GM12891 (cell line): ENCODE measurements at regions not wholly inside any gene's neighbourhood (a gene's known extent, or its start where the extent isn't known, plus 50 kb on each side); places are given as distances from the start of the nearest gene placed in this dataset.
"Not testable (repeated sequence)": the region's sequence is repeated elsewhere in the genome, so short reads cannot be mapped to it uniquely, and the experiment has no call there.

Experiments
- DNase-seq: peaks from one replicate; pipeline ENCODE4 v3.0.0; 2011; ENCODE audit warnings: low spot score; ENCODE audit not compliant: insufficient read length
- FAIRE-seq: peaks from 2 replicates; lab custom pipeline; 2011; peaks lifted over from hg19 to GRCh38; lab: Jason Lieb, UNC
- PAX5 ChIP-seq: IDR thresholded peaks from 2 replicates; pipeline ENCODE4 v1.6.1; 2011; ENCODE audit warnings: low read length, moderate library complexity, mild to moderate bottlenecking; ENCODE audit not compliant: insufficient read depth, severe bottlenecking
- POLR2A ChIP-seq: IDR thresholded peaks from 2 replicates; pipeline ENCODE4 v1.6.1; 2011; ENCODE audit warnings: low read depth, low read length, control low read depth
- POLR2AphosphoS5 ChIP-seq: IDR thresholded peaks from 2 replicates; pipeline ENCODE4 v1.6.1; 2011; ENCODE audit warnings: low read depth, low read length, control low read depth
- POU2F2 ChIP-seq: IDR thresholded peaks from 2 replicates; pipeline ENCODE4 v1.6.1; 2011; ENCODE audit warnings: low read depth, mild to moderate bottlenecking, control low read depth, low read length, moderate library complexity
- SPI1 ChIP-seq: IDR thresholded peaks from 2 replicates; pipeline ENCODE4 v1.6.1; 2011; ENCODE audit warnings: low read depth, low read length, control low read depth
- TAF1 ChIP-seq: IDR thresholded peaks from 2 replicates; pipeline ENCODE4 v1.6.1; 2011; ENCODE audit warnings: low read depth, low read length, control low read depth

DNA sequence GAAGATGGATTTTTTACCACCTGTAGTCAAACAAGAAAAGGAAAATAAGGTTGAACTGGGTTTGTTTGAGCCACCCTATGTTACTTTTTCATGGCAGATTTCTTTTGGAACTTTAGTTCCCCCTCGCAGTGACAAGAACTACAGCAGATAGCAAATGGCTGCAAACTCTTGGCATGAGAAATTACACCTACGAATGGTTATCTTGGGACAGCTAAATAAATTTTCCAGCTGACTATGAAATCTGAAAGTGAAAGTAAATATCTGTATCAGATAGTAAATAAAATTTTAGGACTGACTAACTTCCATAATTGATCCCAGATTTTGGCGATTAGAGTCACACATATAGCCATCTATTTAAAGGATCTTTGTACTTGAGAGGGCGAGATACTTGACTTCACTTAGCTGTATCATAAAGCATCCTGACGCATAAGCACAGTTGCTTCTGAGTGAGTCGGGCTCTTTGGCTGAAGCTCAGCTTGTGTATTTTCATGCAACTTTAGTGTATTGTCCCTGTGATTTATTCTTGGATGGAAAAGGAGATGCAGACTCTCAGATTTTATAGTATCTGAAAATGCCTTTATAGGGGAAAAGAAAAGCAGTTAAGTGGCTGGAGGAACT lies 125.3 kb upstream of the B3GAT2 start:
- DNase-seq: no peak
- no peak for TF ChIP-seq PAX5
- TF ChIP-seq POU2F2: no peak
- no peak for TF ChIP-seq POLR2A
- no peak for TF ChIP-seq POLR2AphosphoS5
- no peak for TF ChIP-seq SPI1
- TF ChIP-seq TAF1: no peak
- FAIRE-seq: no peak

DNA sequence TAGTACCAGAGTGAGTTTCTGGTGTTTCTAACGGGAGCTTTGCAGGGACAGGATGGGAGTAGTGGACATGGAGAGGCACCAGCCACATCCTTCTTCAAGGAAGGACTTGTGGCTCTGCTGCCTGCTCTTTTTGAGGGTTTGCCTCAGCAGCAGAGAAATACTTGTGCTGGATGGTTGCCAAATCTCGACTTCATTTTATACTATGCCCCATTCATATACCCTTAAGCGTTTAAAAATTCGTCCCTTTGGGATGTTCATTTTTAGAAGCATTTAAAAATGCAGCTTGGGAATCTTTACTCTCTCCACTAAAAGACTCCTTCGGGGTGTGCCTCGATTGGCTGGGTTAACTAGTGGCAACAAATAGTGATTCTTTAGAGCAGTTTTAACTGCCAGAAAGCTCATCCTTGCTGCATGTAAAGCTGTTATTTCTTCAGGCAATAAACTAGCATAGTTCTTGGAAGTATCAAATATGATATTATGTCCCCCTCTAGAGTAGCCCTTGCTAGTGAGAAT lies 126.5 kb upstream of the B3GAT2 start:
- DNase-seq: no peak
- no peak for FAIRE-seq
- no peak for TF ChIP-seq PAX5
- no peak for TF ChIP-seq POU2F2
- TF ChIP-seq POLR2A: no peak
- TF ChIP-seq POLR2AphosphoS5: no peak
- no peak for TF ChIP-seq TAF1
- no peak for TF ChIP-seq SPI1

DNA sequence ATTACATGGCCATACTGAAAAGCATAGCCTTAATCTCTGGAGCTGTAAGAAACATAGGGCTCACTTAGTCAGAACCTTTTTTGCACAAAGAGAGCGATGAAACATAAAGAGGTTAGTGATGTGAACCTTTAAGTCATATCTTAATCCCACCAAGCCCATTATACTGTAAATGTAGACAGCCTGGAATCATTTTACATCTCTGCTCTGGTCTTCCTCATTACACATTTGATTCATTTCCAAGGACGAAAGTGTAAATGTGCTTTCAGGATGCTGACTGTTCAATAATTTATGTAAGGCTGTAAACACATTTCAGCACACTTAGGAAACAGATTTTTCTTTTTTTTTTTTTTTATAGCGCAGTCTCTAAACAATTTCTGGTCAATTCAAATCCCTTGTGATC lies 131.3 kb upstream of the B3GAT2 start:
- TF ChIP-seq POLR2AphosphoS5 (no peak), TAF1 (no peak), POLR2A (no peak), SPI1 (no peak), POU2F2 (no peak)
- FAIRE-seq (no peak), DNase-seq (no peak)

DNA sequence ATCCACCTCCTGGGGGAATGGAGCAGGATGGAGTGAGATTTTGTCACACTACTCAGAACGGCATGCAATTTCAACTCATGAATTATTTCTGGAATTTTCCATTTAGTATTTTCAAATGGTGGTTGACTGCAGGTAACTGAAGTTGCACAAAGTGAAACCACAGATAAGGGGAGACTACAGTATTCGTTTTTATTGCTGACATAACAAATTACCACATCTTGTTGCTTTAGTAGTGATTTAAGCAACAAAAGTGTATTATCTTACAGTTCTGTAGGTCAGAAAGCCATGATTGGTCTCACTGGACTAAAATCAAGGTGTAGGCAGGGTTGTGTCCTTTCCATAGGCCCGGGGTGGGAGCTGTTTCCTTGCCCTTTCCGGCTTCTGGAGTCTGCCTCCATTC lies 133.4 kb upstream of the B3GAT2 start:
- FAIRE-seq: no peak
- TF ChIP-seq POLR2AphosphoS5 (no peak), PAX5 (no peak), SPI1 (no peak), POU2F2 (no peak), POLR2A (no peak), TAF1 (no peak)
- DNase-seq: no peak

DNA sequence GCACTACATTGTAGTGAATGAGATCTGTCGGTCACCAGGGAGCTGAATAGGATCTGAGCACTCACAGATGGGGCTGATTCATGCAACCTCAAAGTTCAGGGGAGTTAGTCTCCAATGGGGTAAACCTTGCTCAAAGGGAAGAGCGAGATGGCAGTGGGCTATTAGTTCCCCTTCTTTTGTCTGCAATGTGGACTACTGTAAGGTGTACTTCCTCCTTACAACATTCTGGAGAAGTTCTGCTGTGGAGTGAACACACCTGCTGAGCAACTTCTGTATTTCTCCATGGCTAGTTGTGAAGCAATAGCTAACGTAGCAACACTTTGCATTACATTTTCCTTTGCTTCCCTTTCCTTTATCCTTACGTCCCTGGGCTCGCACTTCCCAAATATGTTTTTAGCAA lies 134.3 kb upstream of the B3GAT2 start:
- TF ChIP-seq POLR2AphosphoS5 (no peak), PAX5 (no peak), POU2F2 (no peak), POLR2A (no peak)
- FAIRE-seq (no peak), DNase-seq (no peak)

DNA sequence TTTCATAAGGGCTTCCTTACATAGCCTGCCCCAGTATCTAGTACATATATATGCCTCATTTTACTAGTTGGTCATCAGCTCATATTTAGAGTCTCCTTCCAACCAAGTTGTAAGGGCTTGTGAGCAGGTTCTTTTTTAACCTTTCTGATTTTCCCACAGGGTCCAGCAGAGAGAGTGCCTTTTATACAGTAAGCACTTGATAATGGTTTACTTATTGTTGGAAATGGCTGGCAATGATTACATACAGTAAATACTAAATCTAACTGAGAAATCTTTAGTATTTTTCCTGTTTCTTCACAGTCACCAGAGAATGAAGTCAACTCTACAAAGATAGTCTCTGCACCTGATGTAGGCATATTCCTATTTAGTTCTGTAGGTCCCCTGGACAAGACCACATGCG lies 135.1 kb upstream of the B3GAT2 start:
- DNase-seq (no peak), FAIRE-seq (no peak)
- TF ChIP-seq POLR2A: no peak
- TF ChIP-seq SPI1: no peak
- no peak for TF ChIP-seq PAX5
- TF ChIP-seq TAF1: no peak
- no peak for TF ChIP-seq POU2F2
- TF ChIP-seq POLR2AphosphoS5: no peak

DNA sequence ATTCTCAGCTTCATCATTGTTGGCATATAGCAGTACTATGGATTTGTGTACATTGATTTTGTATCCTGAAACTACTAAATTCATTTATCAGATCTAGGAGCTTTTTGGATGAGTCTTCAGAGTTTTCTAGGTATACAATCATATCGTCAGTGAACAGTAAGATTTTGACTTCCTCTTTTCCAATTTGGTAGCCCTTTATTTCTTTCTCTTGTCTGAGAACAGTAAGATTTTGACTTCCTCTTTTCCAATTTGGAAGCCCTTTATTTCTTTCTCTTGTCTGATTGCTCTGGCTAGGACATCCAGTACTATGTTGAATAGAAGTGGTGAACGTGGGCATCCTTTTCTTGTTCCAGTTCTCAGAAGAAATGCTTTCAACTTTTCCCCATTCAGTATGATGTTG lies 140.4 kb upstream of the B3GAT2 start:
- TF ChIP-seq SPI1: peak; percentile 1; the same call in 1 of the 2 replicates
- not testable (repeated sequence) for FAIRE-seq, DNase-seq

DNA sequence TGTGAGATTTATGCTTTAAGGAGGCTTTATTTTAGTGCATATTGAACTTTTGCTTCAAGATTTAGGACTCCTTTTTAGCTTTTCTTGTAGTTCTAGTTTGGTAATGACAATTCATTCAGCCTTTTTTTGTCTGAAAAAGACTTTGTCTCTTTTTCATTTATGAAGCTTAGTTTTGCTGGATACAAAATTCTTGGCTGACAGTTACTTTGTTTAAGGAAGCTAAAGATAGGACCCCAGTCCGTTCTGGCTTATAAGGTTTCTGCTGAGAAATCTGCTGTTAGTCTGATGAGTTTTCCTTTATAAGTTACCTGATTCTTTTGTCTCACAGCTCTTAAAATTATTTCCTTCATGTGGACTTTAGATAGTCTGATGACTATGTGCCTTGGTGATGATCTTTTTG lies 142.8 kb upstream of the B3GAT2 start:
- TF ChIP-seq POLR2A (no peak), PAX5 (no peak), TAF1 (no peak), POLR2AphosphoS5 (no peak), POU2F2 (no peak), SPI1 (no peak)
- DNase-seq (no peak), FAIRE-seq (no peak)

DNA sequence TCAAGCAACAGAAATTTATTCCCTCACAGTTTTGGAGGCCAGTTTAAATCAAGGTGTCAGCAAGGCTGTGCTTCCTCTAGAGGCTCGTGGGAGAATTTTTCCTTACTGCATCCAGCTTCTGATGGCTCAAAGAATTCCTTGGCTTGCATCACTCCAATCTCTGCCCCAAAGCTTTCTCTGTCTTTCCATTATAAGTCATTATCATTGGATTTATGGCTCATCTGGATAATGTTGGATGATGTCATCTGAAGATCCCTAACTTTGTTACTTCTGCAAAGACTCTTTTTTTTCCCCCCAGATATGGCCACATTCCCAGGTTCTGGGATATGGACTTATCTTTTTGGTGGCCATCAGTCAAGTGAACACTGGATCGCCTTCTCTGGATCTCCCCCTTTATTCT lies 146.3 kb upstream of the B3GAT2 start:
- no peak for TF ChIP-seq POLR2A
- no peak for FAIRE-seq
- no peak for DNase-seq

DNA sequence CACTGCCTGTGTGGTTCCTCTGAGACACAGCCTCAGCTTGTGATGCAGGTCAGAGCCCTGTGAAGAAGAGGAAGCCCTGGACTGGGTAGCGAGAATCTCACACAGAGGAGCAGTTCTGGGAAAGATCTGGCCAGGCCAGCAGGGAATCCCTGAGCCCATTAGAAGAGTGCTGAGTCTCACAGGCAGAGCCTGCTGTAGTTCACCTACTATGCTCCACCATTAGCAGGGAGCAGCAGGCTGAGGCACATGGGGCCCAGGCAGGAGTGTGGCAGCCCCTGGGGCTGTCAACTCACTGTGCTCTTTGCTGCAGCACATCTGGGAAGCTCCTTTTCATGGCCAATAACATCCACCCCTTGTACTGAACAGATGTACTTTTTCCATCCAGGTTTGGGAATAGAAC lies 146.8 kb upstream of the B3GAT2 start:
- TF ChIP-seq POU2F2 (no peak), POLR2AphosphoS5 (no peak), POLR2A (no peak), TAF1 (no peak), PAX5 (no peak), SPI1 (no peak)
- no peak for FAIRE-seq
- no peak for DNase-seq

DNA sequence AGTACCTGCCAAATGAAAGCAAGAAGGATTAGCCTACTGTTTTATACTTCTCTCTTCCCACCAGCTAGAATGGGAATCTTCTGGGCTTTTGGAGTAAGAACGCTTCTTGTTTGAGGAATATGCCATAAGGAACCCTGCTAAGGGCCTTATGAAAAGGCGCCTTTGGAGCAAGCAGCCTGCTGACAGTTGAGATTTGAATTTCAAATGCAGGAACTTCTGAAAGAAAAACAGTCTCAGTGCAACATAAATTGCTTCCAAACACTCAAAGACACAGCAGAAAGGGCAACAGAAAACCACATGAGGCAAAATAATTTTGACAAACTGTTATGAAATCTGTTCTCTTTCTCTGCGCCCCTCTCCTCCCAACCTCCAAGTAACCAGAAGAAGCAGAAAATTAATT lies 149.4 kb upstream of the B3GAT2 start:
- no peak for TF ChIP-seq POLR2AphosphoS5
- TF ChIP-seq TAF1: no peak
- DNase-seq (no peak), FAIRE-seq (no peak)
